HG02759 (cell line): ENCODE measurements at regions not wholly inside any gene's neighbourhood (a gene's known extent, or its start where the extent isn't known, plus 50 kb on each side); places are given as distances from the start of the nearest gene placed in this dataset.

ENCODE experiments used
- ATAC-seq: cut with Tn5 transposase; IDR thresholded peaks from one replicate; pipeline ENCODE4 v1.9.1; 2021; ENCODE audit warnings: mild to moderate bottlenecking, moderate library complexity; ENCODE audit not compliant: unreplicated experiment

DNA sequence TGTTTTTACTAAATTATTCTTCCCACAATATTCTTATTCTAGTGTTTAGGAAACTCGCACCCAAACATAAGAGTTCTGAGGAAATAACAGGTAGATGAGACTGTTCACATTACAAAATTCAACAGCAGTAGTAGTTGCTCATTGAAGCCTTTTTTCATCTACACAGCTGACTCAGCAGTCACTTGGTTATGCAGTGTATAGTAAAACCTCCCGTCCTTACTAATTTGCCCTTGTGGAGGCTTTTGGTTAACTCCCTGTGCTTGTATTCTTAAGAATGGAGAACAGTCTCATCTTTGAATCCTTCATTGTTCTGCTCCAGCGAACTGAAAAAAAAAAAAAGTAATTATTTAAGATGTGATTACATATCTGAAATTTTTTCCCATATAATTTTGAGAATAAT, 1716.6 kb downstream of the PCDH7 start:
- no peak for ATAC-seq

- no peak for ATAC-seq
Measured at GRCh38 chr4:32440391-32440790, 1720.2 kb downstream of the PCDH7 start.

DNA sequence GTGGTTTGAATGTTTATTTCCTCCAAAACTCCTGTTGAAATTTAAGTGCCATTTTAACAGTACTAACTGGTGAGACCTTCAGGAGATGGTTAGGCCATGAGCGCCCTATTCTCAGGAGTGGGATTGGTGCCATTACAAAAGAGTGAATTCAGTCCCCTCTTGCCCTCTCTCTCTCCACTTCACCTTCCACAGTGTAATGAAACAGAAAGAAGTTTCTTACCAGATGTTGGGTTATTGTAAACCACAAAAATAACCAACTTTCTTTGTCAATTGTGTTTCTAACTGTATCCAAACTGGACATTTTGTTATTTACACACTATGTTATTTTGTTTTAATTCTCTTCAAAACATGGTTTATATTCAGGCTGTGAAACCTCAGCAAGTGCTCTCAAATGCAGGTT, 1734.3 kb downstream of the PCDH7 start:
- no peak for ATAC-seq

- ATAC-seq: no peak
Measured at GRCh38 chr4:32455231-32455630, 1735.1 kb downstream of the PCDH7 start.

- ATAC-seq: no peak
Measured at GRCh38 chr4:32460972-32461371, 1740.8 kb downstream of the PCDH7 start.

GRCh38 chr4:32462944-32463343, 1742.8 kb downstream of the PCDH7 start:
- no peak for ATAC-seq

DNA sequence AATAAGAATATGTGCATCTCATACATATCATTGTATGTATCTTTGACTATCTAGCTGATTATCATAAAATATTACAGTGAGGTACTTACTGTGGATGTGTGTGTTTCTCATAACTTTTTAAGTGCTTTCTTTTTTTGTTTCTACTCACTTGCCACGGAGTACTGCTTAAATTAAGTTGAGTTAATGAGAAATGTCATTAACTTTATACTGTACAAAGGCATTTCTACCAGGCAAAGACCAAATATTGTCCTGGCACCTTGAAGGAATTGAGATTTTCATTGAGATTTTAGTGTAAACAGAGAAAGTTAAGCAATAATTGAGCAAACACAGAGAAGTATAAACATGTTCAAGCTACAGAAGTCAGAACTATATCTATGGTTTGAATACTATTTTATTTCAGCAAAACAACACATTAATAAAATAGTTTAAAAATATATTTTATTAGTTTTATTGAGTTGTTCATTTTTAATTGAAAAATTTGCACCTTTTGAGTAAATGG, 1750.0 kb downstream of the PCDH7 start:
- ATAC-seq: no peak

GRCh38 chr4:32472918-32473317, 1752.7 kb downstream of the PCDH7 start:
- no peak for ATAC-seq

GRCh38 chr4:32475710-32476109, 1755.5 kb downstream of the PCDH7 start:
- ATAC-seq: no peak

DNA sequence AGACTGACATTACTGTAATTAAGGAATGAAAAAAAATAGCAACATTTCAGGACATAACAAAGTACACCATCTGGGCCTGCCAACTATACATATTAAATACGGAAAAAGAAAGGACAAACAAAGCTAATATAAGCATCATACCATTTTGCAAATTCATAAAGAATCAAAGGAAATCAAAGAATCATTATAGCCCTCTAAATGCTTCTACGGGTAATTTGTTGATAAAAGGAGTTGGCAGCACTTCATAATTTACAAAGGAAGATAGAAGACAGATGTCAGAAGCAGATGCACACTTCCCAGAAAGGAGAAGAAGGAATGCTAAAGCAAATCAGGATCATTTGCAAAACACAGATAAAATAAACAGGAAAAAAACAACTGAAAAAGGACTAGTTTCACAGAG, 1757.3 kb downstream of the PCDH7 start:
- ATAC-seq: no peak

GRCh38 chr4:32485956-32486355, 1765.8 kb downstream of the PCDH7 start:
- no peak for ATAC-seq

DNA sequence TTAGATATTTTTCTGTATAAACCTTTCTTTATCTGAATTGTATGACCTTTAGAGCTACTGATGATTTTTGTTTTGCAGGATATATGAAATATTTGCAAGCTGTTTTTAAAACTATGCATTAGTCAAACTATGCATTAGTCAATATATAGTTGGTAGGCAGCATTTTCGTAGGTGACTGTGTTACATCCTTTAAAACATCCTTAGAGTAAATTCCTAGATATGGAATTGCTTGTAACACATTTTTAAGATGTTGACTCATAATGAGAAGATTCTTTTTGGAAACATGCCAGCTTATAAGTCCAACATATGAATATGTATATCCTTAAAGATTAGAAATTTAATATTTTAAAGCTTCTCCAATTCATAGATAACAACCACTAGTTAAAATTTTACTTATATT, 1768.5 kb downstream of the PCDH7 start:
- no peak for ATAC-seq

DNA sequence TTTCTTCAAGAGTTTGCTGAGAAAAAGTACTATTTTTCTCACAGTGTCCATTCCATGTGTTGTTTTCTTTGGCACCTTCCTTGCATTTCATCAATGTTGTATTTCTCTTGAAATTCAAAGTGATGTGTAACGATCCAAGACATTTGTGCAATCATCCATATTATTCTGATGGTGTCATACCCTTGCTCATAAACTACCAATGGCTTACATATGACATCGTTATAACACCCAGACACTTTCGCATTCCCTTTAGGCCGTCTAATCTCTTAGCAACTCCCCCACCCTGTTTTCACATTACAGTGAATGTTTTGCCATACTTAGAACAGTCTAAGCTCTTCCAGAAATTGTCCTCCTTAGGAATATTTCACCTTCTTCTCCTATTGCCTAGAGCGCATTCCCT, 1779.0 kb downstream of the PCDH7 start:
- ATAC-seq: no peak

DNA sequence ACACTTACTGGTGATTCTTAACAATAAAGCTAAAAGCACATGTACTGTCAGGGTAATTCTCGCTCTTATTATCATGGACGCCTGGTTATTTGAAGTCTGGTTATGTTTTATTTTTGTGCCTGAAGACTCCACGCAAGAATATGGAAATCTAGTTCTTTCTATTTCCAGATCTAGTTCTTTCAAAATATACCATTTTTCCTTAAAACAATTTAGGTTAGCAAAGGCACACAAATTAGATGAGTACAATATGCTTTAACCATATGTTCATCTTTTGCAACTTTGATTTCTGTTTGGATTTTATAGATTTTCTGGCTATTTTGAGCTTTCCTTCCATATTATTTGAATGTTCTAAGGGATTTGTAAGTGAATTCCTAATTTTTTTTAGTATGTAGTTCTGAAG, 1783.1 kb downstream of the PCDH7 start:
- ATAC-seq: no peak

DNA sequence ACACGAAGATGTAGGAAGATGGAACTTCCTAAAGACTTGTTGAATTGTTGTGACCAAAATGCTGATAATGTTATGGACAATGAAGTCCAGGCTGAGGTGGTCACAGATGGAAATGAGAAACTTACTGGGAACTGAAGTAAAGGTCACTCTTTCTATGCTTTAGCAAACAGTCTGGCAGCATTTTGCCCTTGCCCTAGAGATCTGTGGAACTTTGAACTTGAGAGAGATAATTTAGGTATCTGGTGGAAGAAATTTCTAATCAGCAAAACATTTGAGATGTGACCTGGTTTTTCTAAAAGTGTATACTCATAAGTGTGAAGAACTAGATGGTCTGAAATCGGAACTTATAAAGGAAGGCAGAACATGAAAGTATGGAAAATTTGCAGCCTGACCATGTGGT, 1785.9 kb downstream of the PCDH7 start:
- ATAC-seq: no peak

DNA sequence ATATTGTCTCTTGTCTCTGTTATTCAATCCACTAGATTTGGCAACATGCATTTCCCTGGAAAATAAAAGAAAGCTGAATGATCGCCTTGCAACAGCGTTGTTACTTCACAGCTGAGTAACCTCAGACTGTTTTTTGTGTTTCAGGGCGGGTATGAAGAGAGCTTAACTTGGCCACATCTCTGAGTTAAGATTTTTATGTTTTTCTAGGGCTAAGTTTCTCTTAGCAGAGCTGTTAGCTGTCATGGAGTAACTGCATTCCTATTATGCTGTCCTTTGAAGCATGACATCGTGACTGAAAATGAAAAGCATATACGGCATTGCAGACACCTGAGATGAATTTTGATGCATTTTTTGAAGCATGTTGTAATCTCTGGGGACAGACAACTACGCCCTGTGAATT, 1798.9 kb downstream of the PCDH7 start:
- no peak for ATAC-seq

DNA sequence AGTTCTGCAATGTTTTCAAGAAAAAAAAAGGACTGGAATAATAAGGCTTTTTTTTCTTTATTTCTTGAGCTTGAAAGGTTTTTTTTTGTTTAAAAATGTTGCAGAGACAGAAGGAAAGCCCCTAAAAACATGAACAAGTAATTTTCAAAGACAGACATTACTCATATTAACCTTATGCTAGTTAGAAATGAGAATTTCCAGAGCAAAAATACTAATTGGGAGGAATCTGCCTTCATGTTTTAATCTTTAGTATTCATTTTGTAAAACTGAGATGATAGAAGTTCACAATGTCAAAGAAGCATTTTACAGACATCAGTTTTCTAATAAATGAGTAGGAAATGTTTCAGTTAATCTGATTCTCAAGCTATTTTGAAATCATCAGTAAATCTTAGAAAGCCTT, 1805.3 kb downstream of the PCDH7 start:
- no peak for ATAC-seq

GRCh38 chr4:32544846-32545245, 1824.7 kb downstream of the PCDH7 start:
- ATAC-seq: no peak

GRCh38 chr4:32551943-32552342, 1831.8 kb downstream of the PCDH7 start:
- no peak for ATAC-seq

DNA sequence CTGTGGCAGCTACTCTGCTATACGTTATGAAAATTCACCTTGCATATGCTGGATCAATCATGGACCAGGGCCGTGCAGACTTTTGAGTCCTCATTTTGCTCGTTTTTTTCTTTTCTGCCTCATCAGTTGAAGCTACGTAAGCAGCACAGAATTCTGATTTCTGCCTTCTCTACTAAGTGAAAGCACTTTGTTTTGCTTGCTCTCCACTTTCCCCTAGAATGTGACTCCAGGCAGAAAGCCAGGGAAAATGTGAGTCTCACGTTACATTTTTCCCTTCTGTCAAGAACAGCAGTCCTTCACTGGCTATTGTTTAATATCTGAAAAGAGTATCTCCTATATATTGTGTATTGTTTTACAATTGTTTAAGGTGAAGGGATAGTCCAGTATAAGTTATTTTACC, 1840.1 kb downstream of the PCDH7 start:
- no peak for ATAC-seq

DNA sequence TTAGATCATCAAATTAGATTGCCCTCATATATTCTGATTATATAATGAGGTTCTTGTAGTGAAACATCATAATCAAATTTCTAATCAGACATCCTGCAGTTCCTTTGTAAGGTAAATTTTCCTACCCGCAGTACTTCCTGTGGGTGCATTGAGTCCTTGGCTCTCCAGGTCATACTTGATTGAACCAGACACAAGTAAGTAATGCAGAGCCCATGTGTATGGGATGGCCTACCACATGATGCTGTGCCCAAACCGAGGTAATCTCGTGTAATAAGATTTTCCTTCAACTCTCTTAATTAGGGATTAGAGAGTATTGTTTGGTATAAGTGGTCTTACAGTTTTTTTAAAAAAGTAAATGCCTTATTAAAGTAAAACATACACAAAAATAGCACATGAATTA, 1841.8 kb downstream of the PCDH7 start:
- ATAC-seq: no peak

GRCh38 chr4:32564626-32565025, 1844.5 kb downstream of the PCDH7 start:
- ATAC-seq: no peak

DNA sequence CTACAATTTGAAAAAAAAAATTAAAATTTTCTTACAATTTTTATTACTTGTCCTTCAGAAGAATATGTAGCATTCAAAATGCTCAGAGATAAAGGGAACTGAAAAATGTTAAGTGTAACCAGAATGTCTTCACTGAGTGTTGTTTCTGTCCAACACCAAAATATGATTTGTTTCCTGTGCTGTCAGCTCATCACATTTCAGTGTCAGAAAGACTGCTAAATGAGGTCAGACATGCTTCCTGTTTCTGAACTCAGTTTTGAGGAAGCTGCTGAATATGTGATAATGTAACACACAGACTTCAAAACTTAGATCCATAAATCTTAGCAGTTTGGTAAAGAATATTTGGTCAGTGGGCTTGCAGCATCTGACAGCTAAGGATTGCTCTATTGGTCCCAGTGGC, 1849.7 kb downstream of the PCDH7 start:
- ATAC-seq: no peak

DNA sequence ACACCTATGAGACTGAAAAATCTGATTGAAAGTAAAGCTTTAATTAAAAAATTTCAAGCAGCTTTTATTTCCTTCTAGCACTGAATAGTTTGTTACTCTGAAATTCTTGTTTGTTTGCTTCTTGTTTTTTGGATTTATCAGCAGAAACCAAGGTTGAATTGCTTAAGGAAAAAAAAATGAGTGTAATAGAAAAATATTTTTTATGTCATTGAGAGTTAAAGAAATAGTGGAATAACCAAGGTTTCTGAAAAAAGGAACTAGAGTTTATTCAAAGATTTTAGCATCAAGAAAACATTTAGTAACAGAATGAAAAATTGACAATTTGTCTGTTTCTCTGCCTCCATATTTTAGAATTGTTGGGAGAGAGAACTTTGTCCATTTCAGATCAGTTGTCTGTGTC, 1852.2 kb downstream of the PCDH7 start:
- no peak for ATAC-seq
